C4-2B (cell line): ENCODE measurements at regions not wholly inside any gene's neighbourhood (a gene's known extent, or its start where the extent isn't known, plus 50 kb on each side); places are given as distances from the start of the nearest gene placed in this dataset.

Experiments
- H3K27ac ChIP-seq: fragments of 450-650 bp; 2 replicates; pipeline ENCODE4 v1.5.1; 2017
- CTCF ChIP-seq: fragments of 450-650 bp; conservative IDR thresholded peaks from 2 replicates; pipeline ENCODE4 v1.5.1; 2017; ENCODE audit warnings: mild to moderate bottlenecking
- ZFX ChIP-seq: fragments of 450-650 bp; IDR thresholded peaks from 2 replicates; pipeline ENCODE4 v1.6.1; 2017

DNA sequence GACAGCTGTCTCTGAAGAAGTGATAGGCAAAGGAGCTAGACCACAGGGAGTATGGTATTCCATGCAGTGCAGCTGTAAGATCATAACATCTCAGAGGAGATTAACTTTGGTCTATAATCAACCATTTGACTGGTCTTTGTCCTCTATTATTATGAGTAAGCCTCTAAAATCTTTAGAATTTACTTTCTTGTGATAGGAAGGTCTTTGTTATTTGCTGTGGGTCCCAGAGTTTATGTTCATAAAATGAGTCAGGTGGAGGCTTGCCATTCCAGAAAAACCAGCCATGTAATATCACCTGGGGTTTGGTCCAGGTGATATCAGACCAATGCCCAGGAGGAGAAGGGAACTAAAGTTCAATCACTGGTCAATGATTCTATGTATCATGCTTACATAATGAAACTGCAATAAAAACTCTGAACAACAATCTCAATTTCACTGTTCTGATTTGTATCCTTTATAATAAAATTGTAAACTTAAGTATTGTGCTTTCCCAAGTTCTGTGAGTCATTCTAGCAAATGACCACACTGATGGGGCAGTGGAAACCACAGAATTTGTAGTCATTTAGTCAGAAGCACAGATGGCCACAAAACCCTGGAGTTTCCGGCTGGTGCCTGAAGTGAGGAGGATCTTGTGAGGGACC is 239.6 kb upstream of the TRAM1L1 start:
- no peak overlapping the region for H3K27ac ChIP-seq
- no peak for TF ChIP-seq CTCF
- no peak for TF ChIP-seq ZFX

DNA sequence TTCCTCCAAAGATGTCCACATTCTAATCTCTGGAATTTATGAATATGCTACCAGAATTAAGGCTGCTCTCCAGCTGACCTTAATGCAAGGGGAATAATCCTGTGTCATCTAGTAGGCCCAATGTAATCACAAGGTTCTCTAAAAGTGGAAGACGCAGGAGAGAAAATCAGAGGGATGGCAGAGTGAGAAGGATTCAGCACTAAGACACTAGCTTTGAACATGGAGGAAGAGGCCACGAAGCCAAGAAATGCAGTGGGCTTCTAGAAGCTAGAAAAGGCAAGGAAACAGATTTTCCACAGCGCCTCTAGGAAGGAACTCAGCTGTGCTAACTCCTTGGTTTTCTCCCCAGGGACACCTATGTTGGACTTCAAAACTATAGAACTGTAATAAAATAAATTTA is 240.7 kb upstream of the TRAM1L1 start:
- TF ChIP-seq ZFX (no peak), CTCF (no peak)
- no peak overlapping the region for H3K27ac ChIP-seq

DNA sequence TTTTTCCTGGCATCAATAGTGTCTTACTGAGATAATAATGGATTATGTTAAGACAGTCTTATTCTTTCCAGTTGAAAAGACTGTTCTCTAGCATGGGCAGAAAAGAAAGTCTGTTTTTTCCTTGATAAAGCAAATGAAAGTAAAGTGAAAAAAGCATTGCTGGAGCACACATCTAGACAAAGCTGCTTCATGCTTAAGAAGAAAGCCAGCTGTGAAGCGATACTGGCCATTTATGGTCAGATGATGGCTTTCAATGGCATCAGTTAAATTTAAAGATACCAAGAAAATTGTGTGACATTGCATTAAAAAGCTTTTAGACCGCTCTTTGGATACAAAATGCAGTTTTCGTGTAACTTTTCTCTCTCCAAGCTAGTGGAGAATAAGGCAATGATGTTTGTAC is 242.1 kb upstream of the TRAM1L1 start:
- no peak for TF ChIP-seq CTCF
- no peak for TF ChIP-seq ZFX
- no peak overlapping the region for H3K27ac ChIP-seq

DNA sequence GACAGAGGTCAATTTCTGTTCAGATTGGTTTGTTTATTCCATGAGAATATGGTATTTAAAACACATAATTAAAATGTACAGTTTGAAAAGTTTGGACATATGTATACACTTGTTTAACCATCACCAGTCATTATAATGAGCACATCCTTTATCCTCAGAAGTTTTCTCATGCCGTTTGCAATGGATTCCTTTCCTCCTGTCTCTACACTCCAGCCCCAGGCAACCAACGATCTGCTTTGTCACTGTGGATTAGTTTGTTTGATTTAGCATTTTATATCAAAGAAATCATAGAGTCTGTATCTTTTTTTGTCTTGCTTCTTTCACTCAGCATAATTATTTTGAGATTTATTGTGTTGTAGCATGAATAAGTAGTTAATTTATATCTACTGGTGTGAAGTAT is 243.0 kb upstream of the TRAM1L1 start:
- no peak overlapping the region for H3K27ac ChIP-seq
- no peak for TF ChIP-seq CTCF
- no peak for TF ChIP-seq ZFX

DNA sequence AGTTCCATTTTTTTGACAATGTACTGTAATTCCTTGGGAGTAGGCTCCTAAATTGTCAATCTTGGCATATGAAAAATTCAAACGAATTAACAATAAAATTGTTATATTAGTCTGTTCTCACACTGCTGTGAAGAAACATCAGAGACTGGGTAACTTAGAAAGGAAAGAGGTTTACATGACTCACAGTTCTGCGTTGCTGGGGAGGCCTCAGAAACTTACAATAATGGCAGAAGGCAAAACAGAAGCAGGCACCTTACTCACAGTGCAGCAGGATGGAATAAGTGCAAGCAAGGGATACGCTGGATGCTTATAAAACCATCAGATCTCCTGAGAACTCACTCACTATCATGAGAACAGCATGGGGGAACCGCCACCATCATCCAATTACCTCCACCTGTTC is 246.4 kb upstream of the TRAM1L1 start:
- no peak overlapping the region for H3K27ac ChIP-seq
- TF ChIP-seq ZFX (no peak), CTCF (no peak)

GRCh38 chr4:117334451-117335188 is 249.2 kb upstream of the TRAM1L1 start:
- no peak overlapping the region for H3K27ac ChIP-seq
- TF ChIP-seq ZFX: no peak
- no peak for TF ChIP-seq CTCF

DNA sequence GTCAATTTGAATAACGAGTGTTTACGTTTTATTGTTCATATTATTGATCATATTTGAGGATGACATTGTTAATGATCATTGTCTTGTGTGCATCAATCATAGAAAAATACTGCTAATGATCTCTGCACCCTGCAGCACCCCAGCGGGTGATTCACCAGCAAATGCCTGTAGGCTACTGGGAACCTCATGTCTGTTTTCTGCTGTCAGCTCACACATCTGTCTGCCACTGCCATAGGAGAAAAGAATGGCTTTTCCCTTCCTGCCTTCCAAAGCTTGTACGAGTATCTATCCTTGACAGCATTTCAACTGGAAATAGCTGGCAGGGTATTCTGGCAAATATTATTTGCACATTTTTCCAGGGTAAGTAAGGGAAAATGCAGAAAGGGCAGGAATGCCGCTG is 272.1 kb upstream of the TRAM1L1 start:
- TF ChIP-seq ZFX: no peak
- TF ChIP-seq CTCF: no peak
- H3K27ac ChIP-seq: no peak overlapping the region
